ENCODE measurements at regions not wholly inside any gene's neighbourhood (a gene's known extent, or its start where the extent isn't known, plus 50 kb on each side); places are given as distances from the start of the nearest gene placed in this dataset.

- TF ChIP-seq EZH2 (IDR thresholded peaks at IDR 0.05) (no peak), POLR2AphosphoS5 (IDR thresholded peaks at IDR 0.05; ENCODE audit: borderline replicate concordance, low read depth, low read length) (no peak), FOXP2 (optimal IDR thresholded peaks at IDR 0.05; ENCODE audit: control extremely low read depth, extremely low read length, insufficient read depth) (no peak)
Measured at GRCh38 chr2:82224301-82224940, 1919.9 kb upstream of the LRRTM1 start.

Measured in SK-N-MC (cell line).